ENCODE measurements at regions not wholly inside any gene's neighbourhood (a gene's known extent, or its start where the extent isn't known, plus 50 kb on each side); places are given as distances from the start of the nearest gene placed in this dataset.

GRCh38 chr18:25862881-25863600 is 227.4 kb downstream of the SS18 start:
- POLR2A ChIA-PET: no interaction called here
- DNase-seq (ENCODE audit: low read depth in 1 of 2, low spot score in 1 of 2) (no peak), ATAC-seq (no peak), FAIRE-seq (no peak)
- Histone ChIP-seq H3K9me3 (no peaks in the 10 kb centered on the region), H3K4me2 (no peak overlapping the region), H3K4me3 (no peak overlapping the region), H3K27ac (no peak overlapping the region), H3K4me1 (no peaks in the 10 kb centered on the region)
- 24% methylated on average over 9 of the region's 9 CpGs for WGBS (ENCODE audit: missing lambda C conversion rate)
- CTCF ChIA-PET: no interaction called here
- TF ChIP-seq SREBF2 (IDR thresholded peaks at IDR 0.05) (no peak), NPAS2 (CRISPR knock-in tag; IDR thresholded peaks at IDR 0.05; ENCODE audit: borderline replicate concordance) (no peak), MYC (IDR thresholded peaks at IDR 0.05; ENCODE audit: borderline replicate concordance, low read length) (no peak), ELK1 (IDR thresholded peaks at IDR 0.05; ENCODE audit: low read depth, low read length) (no peak), FOSL2 (IDR thresholded peaks at IDR 0.05) (no peak), FOSL2 (CRISPR knock-in tag; IDR thresholded peaks at IDR 0.05) (no peak), HOXB13 (CRISPR knock-in tag; IDR thresholded peaks at IDR 0.05; ENCODE audit: low read depth) (no peak), GATA3 (IDR thresholded peaks at IDR 0.05; ENCODE audit: borderline replicate concordance) (no peak), HEYL (CRISPR knock-in tag; IDR thresholded peaks at IDR 0.05) (no peak)

- H3K4me2 ChIP-seq: no peak overlapping the region
- TF ChIP-seq HDAC2 (IDR thresholded peaks at IDR 0.05): no peak
- no peak for TF ChIP-seq CBX2 (IDR thresholded peaks at IDR 0.05; ENCODE audit: borderline replicate concordance, low read depth)
- no peak for TF ChIP-seq MAX (IDR thresholded peaks at IDR 0.05)
- TF ChIP-seq PBX3 (IDR thresholded peaks at IDR 0.05): no peak
- TF ChIP-seq RAD21 (conservative IDR thresholded peaks at IDR 0.05 in 1 of 2, IDR thresholded peaks at IDR 0.05 in 1 of 2): no peak
- TF ChIP-seq HOXB13 (CRISPR knock-in tag; IDR thresholded peaks at IDR 0.05; ENCODE audit: low read depth): no peak
- TF ChIP-seq ZNF302 (CRISPR knock-in tag; IDR thresholded peaks at IDR 0.05): no peak
- TF ChIP-seq ZC3H11A (IDR thresholded peaks at IDR 0.05): no peak
- no peak for TF ChIP-seq USF2 (IDR thresholded peaks at IDR 0.05)
- TF ChIP-seq HEYL (CRISPR knock-in tag; IDR thresholded peaks at IDR 0.05): no peak
- no peak for TF ChIP-seq RNF2 (IDR thresholded peaks at IDR 0.05; ENCODE audit: borderline replicate concordance, low read depth)
- no peak for TF ChIP-seq ZFP36 (IDR thresholded peaks at IDR 0.05; ENCODE audit: borderline replicate concordance, partially characterized antibody)
- TF ChIP-seq ZSCAN20 (CRISPR knock-in tag; IDR thresholded peaks at IDR 0.05): no peak
- no peak for TF ChIP-seq CEBPB (IDR thresholded peaks at IDR 0.05)
- TF ChIP-seq SREBF2 (IDR thresholded peaks at IDR 0.05): no peak
- TF ChIP-seq MAFK (IDR thresholded peaks at IDR 0.05; ENCODE audit: partially characterized antibody): no peak
- H3K27ac ChIP-seq: no peak overlapping the region
- WGBS (ENCODE audit: missing lambda C conversion rate): 29% methylated on average over 7 of the region's 7 CpGs
- no peaks in the 10 kb centered on the region for H3K9me3 ChIP-seq
- no peak overlapping the region for H3K4me3 ChIP-seq
- no peak for ATAC-seq
- no peak for FAIRE-seq
- ChIA-PET POLR2A (no interaction called here), CTCF (no interaction called here)
- H3K4me1 ChIP-seq: no peaks in the 10 kb centered on the region
- no peak for DNase-seq (ENCODE audit: low read depth in 1 of 2, low spot score in 1 of 2)
Observed at GRCh38 chr18:25853691-25854433, 236.6 kb downstream of the SS18 start.

Measured in A549 (cell line).